ENCODE measurements at regions not wholly inside any gene's neighbourhood (a gene's known extent, or its start where the extent isn't known, plus 50 kb on each side); places are given as distances from the start of the nearest gene placed in this dataset.
"Not testable (repeated sequence)": the region's sequence is repeated elsewhere in the genome, so short reads cannot be mapped to it uniquely, and the experiment has no call there.

GRCh38 chr12:74242088-74242487, 295.5 kb upstream of the ATXN7L3B start:
- no peaks in the 10 kb centered on the region for H3K36me3 ChIP-seq (ENCODE audit: control insufficient read depth, insufficient read depth, low read length)
- H3K27me3 ChIP-seq (ENCODE audit: control insufficient read depth, insufficient read depth, low read length): no peaks in the 10 kb centered on the region
- DNase-seq: no peak
- H3K4me1 ChIP-seq (ENCODE audit: control insufficient read depth, insufficient read depth, low read length): no peaks in the 10 kb centered on the region
- H3K9me3 ChIP-seq (replicated peaks; ENCODE audit: control insufficient read depth, low read depth, low read length): peaks cover 3% of the 10 kb centered on the region
- H3K4me3 ChIP-seq (ENCODE audit: low read length): no peak overlapping the region
- no CpG with 5 or more reads among the region's 2 CpGs for WGBS (ENCODE audit: insufficient coverage)
- H3K27ac ChIP-seq (ENCODE audit: low read length): no peak overlapping the region

DNA sequence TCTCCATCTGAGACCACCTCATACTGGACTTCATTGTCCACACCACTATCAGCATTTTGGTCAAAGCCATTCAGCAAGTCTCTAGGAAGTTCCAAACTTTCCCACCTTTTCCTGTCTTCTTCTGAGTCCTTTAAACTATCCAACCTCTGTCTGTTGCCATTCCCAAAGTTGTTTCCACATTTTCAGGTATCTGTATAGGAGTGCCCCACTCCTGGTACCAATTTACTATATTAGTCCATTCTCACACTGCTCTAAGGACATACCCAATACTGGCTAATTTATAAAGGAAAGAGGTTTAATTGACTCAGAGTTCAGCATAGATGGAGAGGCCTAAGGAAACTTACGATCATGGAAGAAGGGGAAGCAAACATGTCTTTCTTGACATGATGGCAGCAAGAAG, 292.2 kb upstream of the ATXN7L3B start:
- H3K4me1 ChIP-seq (ENCODE audit: control insufficient read depth, insufficient read depth, low read length): no peaks in the 10 kb centered on the region
- no peaks in the 10 kb centered on the region for H3K9me3 ChIP-seq (replicated peaks; ENCODE audit: control insufficient read depth, low read depth, low read length)
- no peaks in the 10 kb centered on the region for H3K36me3 ChIP-seq (ENCODE audit: control insufficient read depth, insufficient read depth, low read length)
- DNase-seq: no peak
- no peaks in the 10 kb centered on the region for H3K27me3 ChIP-seq (ENCODE audit: control insufficient read depth, insufficient read depth, low read length)
- H3K27ac ChIP-seq (ENCODE audit: low read length): no peak overlapping the region
- WGBS (ENCODE audit: insufficient coverage): 100% methylated on average over 1 of the region's 1 CpG
- no peak overlapping the region for H3K4me3 ChIP-seq (ENCODE audit: low read length)

DNA sequence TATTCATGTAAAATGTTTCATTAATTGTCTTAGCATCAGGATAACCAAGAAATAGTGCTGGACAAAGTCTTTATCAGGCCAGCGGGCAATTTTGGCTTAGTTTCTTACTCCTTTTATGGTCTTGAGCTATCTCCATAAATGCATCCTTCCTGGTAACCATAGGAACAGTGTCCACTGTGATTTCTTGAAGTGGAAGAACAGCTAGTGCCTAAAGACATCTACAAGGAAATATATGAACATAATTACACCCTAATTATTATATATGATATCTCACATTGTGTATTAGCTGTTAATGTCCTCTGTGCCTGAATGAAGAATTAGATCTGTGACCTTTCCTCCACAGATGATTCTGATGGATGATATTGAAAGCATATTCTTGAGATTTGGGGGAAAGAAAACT, 286.7 kb upstream of the ATXN7L3B start:
- H3K9me3 ChIP-seq (replicated peaks; ENCODE audit: control insufficient read depth, low read depth, low read length): no peaks in the 10 kb centered on the region
- H3K36me3 ChIP-seq (ENCODE audit: control insufficient read depth, insufficient read depth, low read length): no peaks in the 10 kb centered on the region
- no peaks in the 10 kb centered on the region for H3K4me1 ChIP-seq (ENCODE audit: control insufficient read depth, insufficient read depth, low read length)
- no peaks in the 10 kb centered on the region for H3K27me3 ChIP-seq (ENCODE audit: control insufficient read depth, insufficient read depth, low read length)
- no peak for DNase-seq
- no peak overlapping the region for H3K27ac ChIP-seq (ENCODE audit: low read length)
- no peak overlapping the region for H3K4me3 ChIP-seq (ENCODE audit: low read length)
- WGBS (ENCODE audit: insufficient coverage): no CpG with 5 or more reads among the region's 1 CpG

DNA sequence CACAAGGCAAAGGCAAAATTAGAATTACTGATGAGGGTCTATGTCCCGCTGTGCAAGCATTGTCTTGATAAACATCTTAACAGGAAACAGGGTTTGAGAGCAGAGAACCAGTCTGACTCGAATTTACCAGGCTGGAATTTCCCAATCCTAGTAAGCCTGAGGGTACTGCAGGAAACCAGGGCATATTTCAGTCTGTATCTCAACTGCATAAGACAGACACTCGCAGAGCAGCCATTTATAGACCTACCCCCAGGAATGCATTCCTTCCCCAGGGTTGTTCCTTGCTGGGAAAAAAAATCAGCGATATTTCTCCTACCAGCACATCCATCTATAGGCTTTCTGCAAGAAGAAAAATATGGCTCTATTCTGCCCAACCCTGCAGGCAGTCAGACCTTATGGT, 283.8 kb upstream of the ATXN7L3B start:
- not testable (repeated sequence) for H3K4me1 ChIP-seq (ENCODE audit: control insufficient read depth, insufficient read depth, low read length); H3K4me3 ChIP-seq (ENCODE audit: low read length); H3K27me3 ChIP-seq (ENCODE audit: control insufficient read depth, insufficient read depth, low read length); DNase-seq; H3K27ac ChIP-seq (ENCODE audit: low read length); H3K36me3 ChIP-seq (ENCODE audit: control insufficient read depth, insufficient read depth, low read length); H3K9me3 ChIP-seq (replicated peaks; ENCODE audit: control insufficient read depth, low read depth, low read length)
- 45% methylated on average over 2 of the region's 4 CpGs for WGBS (ENCODE audit: insufficient coverage)

- Histone ChIP-seq H3K4me3 (ENCODE audit: low read length) (no peak overlapping the region), H3K4me1 (ENCODE audit: control insufficient read depth, insufficient read depth, low read length) (no peaks in the 10 kb centered on the region), H3K27me3 (ENCODE audit: control insufficient read depth, insufficient read depth, low read length) (no peaks in the 10 kb centered on the region), H3K27ac (ENCODE audit: low read length) (no peak overlapping the region), H3K36me3 (ENCODE audit: control insufficient read depth, insufficient read depth, low read length) (no peaks in the 10 kb centered on the region), H3K9me3 (replicated peaks; ENCODE audit: control insufficient read depth, low read depth, low read length) (no peaks in the 10 kb centered on the region)
- no peak for DNase-seq
Observed at GRCh38 chr12:74254784-74255183, 282.9 kb upstream of the ATXN7L3B start.

GRCh38 chr12:74259199-74259598, 278.4 kb upstream of the ATXN7L3B start:
- no peak overlapping the region for H3K4me3 ChIP-seq (ENCODE audit: low read length)
- H3K27me3 ChIP-seq (ENCODE audit: control insufficient read depth, insufficient read depth, low read length): no peaks in the 10 kb centered on the region
- no peaks in the 10 kb centered on the region for H3K9me3 ChIP-seq (replicated peaks; ENCODE audit: control insufficient read depth, low read depth, low read length)
- WGBS (ENCODE audit: insufficient coverage): no CpG with 5 or more reads among the region's 1 CpG
- no peak for DNase-seq
- no peaks in the 10 kb centered on the region for H3K4me1 ChIP-seq (ENCODE audit: control insufficient read depth, insufficient read depth, low read length)
- H3K36me3 ChIP-seq (ENCODE audit: control insufficient read depth, insufficient read depth, low read length): no peaks in the 10 kb centered on the region
- no peak overlapping the region for H3K27ac ChIP-seq (ENCODE audit: low read length)

- Histone ChIP-seq H3K27me3 (ENCODE audit: control insufficient read depth, insufficient read depth, low read length) (no peaks in the 10 kb centered on the region), H3K9me3 (replicated peaks; ENCODE audit: control insufficient read depth, low read depth, low read length) (no peaks in the 10 kb centered on the region), H3K27ac (ENCODE audit: low read length) (no peak overlapping the region), H3K4me1 (ENCODE audit: control insufficient read depth, insufficient read depth, low read length) (no peaks in the 10 kb centered on the region), H3K4me3 (ENCODE audit: low read length) (no peak overlapping the region), H3K36me3 (ENCODE audit: control insufficient read depth, insufficient read depth, low read length) (no peaks in the 10 kb centered on the region)
- no peak for DNase-seq
- WGBS (ENCODE audit: insufficient coverage): 92% methylated on average over 14 of the region's 15 CpGs
Observed at GRCh38 chr12:74264692-74265091, 272.9 kb upstream of the ATXN7L3B start.

DNA sequence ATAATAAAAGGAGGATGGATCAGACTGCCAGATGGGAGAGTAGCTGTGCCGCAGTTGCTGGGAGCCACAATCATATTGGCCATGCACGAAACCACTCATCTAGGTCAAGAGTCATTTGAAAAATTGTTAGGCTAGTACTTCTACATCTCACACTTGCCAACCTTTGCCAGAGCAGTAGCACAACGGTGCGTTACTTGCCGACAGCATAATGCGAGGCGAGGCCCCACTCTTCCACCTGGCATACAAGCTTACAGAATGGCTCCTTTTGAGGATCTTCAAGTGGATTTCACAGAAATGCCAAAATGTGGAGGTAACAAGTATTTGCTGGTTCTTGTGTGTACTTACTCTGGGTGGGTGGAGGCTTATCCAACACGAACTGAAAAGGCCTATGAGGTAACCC, 268.3 kb upstream of the ATXN7L3B start:
- H3K27ac ChIP-seq (ENCODE audit: low read length); H3K4me1 ChIP-seq (ENCODE audit: control insufficient read depth, insufficient read depth, low read length); H3K27me3 ChIP-seq (ENCODE audit: control insufficient read depth, insufficient read depth, low read length); DNase-seq; H3K36me3 ChIP-seq (ENCODE audit: control insufficient read depth, insufficient read depth, low read length); H3K9me3 ChIP-seq (replicated peaks; ENCODE audit: control insufficient read depth, low read depth, low read length); H3K4me3 ChIP-seq (ENCODE audit: low read length): not testable (repeated sequence)
- WGBS (ENCODE audit: insufficient coverage): no CpG with 5 or more reads among the region's 8 CpGs

- Histone ChIP-seq H3K27me3 (ENCODE audit: control insufficient read depth, insufficient read depth, low read length) (no peaks in the 10 kb centered on the region), H3K4me1 (ENCODE audit: control insufficient read depth, insufficient read depth, low read length) (no peaks in the 10 kb centered on the region), H3K27ac (ENCODE audit: low read length) (no peak overlapping the region), H3K36me3 (ENCODE audit: control insufficient read depth, insufficient read depth, low read length) (no peaks in the 10 kb centered on the region), H3K4me3 (ENCODE audit: low read length) (no peak overlapping the region), H3K9me3 (replicated peaks; ENCODE audit: control insufficient read depth, low read depth, low read length) (peaks cover 13% of the 10 kb centered on the region)
- no peak for DNase-seq
- WGBS (ENCODE audit: insufficient coverage): 94% methylated on average over 5 of the region's 5 CpGs
Observed at GRCh38 chr12:74280156-74280655, 257.4 kb upstream of the ATXN7L3B start.

DNA sequence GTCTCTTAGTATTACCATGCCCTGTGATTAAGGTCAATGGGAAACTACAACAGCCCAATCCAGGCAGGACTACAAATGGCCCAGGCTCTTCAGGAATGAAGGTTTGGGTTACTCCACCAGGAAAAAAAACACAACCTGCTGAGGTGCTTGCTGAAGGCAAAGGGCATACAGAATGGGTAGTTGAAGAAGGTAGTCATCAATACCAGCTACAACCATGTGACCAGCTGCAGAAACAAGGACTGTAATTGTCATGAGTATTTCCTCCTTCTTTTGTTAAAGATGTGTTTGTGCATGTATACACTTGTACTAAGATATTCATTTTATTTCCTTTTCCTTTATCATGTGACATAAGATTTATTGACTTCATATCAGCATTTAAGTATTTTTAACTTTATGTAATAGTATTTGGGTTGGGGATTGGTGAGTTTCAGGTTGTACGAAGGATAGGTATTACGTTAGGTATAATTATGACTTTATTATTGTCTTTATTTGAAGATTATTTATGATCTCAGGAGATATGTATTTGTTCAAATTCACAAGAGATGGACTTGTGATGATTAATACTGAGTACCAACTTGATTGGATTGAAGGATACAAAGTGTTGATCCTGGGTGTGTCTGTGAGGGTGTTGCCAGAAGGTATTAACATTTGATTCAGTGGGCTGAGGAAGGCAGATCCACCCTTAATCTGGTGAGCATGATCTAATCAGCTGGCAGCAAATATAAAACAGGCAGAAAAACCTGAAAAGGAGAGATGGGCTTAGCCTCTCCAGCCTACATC, 256.0 kb upstream of the ATXN7L3B start:
- H3K27ac ChIP-seq (ENCODE audit: low read length); H3K36me3 ChIP-seq (ENCODE audit: control insufficient read depth, insufficient read depth, low read length); H3K4me3 ChIP-seq (ENCODE audit: low read length); H3K27me3 ChIP-seq (ENCODE audit: control insufficient read depth, insufficient read depth, low read length); DNase-seq; H3K4me1 ChIP-seq (ENCODE audit: control insufficient read depth, insufficient read depth, low read length): not testable (repeated sequence)
- WGBS (ENCODE audit: insufficient coverage): no CpG with 5 or more reads among the region's 2 CpGs
- peaks cover 13% of the 10 kb centered on the region for H3K9me3 ChIP-seq (replicated peaks; ENCODE audit: control insufficient read depth, low read depth, low read length)

DNA sequence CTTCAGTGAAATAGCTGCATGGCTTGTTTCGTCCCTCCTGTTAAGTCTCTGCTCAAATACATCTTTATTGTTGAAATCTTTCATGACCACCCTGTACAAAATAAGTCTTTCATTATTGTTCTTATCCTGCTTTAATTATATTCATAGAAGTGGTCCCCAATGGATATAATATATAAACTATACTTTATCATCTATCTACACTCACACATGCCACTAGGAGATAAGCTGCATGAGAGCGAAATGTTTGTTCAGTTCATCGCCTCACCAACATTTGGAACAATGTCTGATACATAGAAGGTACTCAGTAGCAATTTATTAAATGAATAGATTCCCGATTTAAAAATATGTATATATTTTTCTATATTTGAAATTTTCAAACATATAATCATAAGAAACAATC, 254.0 kb upstream of the ATXN7L3B start:
- no peak for DNase-seq
- Histone ChIP-seq H3K4me3 (ENCODE audit: low read length) (no peak overlapping the region), H3K36me3 (ENCODE audit: control insufficient read depth, insufficient read depth, low read length) (no peaks in the 10 kb centered on the region), H3K27me3 (ENCODE audit: control insufficient read depth, insufficient read depth, low read length) (no peaks in the 10 kb centered on the region), H3K4me1 (ENCODE audit: control insufficient read depth, insufficient read depth, low read length) (no peaks in the 10 kb centered on the region), H3K27ac (ENCODE audit: low read length) (no peak overlapping the region), H3K9me3 (replicated peaks; ENCODE audit: control insufficient read depth, low read depth, low read length) (peaks cover 2% of the 10 kb centered on the region)
- no CpG with 5 or more reads among the region's 4 CpGs for WGBS (ENCODE audit: insufficient coverage)
